CD4-positive, CD25-positive, alpha-beta regulatory T cell (primary cell): ENCODE measurements at regions not wholly inside any gene's neighbourhood (a gene's known extent, or its start where the extent isn't known, plus 50 kb on each side); places are given as distances from the start of the nearest gene placed in this dataset.

Experiments
- ATAC-seq, 2 donors: fragments of 150-1000 bp; cut with Tn5 transposase; one replicate each; pipeline ENCODE4 v1.10.0; 2021; ENCODE audit warnings: low read depth in 2 of 2, moderate number of reproducible peaks in 2 of 2, moderate library complexity in 1 of 2
- DNase-seq, 3 donors: peaks; one replicate each; pipeline versions ENCODE4 v3.0.0 to v3.0.0-alpha.2; 2012 to 2022; ENCODE audit warnings: mixed read lengths in 1 of 3
- H3K27ac ChIP-seq: one replicate; pipeline ENCODE4 v1.7.0; 2013; ENCODE audit warnings: mild to moderate bottlenecking, low read length; ENCODE audit not compliant: insufficient read depth, poor library complexity, severe bottlenecking
- H3K27me3 ChIP-seq: one replicate; pipeline ENCODE4 v1.7.0; 2013; ENCODE audit warnings: low read length; ENCODE audit not compliant: control insufficient read depth, insufficient read depth
- H3K36me3 ChIP-seq: one replicate; pipeline ENCODE4 v1.7.0; 2013; ENCODE audit warnings: mild to moderate bottlenecking, low read length, moderate library complexity; ENCODE audit not compliant: control insufficient read depth, insufficient read depth
- H3K4me1 ChIP-seq: 2 replicates; pipeline ENCODE4 v1.7.0; 2013; ENCODE audit warnings: mild to moderate bottlenecking, low read length; ENCODE audit not compliant: insufficient read depth, control insufficient read depth, poor library complexity, severe bottlenecking
- H3K4me3 ChIP-seq: one replicate; pipeline ENCODE4 v1.7.0; 2013; ENCODE audit warnings: low read depth, mild to moderate bottlenecking, low read length, moderate library complexity
- H3K9me3 ChIP-seq, 2 experiments: 1 replicate in 1 of 2; 2 replicates in 1 of 2; pipeline ENCODE4 v1.7.0; 2013; ENCODE audit warnings: low read length in 2 of 2, mild to moderate bottlenecking in 1 of 2, moderate library complexity in 1 of 2; ENCODE audit not compliant: control insufficient read depth in 2 of 2
- H3K27ac Mint-ChIP-seq, 3 donors: one replicate each; pipeline ENCODE4 v1.8.0; 2020 to 2022; ENCODE audit warnings: mild to moderate bottlenecking in 3 of 3, mixed read lengths in 3 of 3, moderate library complexity in 2 of 3
- H3K27me3 Mint-ChIP-seq: one replicate; pipeline ENCODE4 v1.8.0; 2022; ENCODE audit warnings: mild to moderate bottlenecking, mixed read lengths
- H3K36me3 Mint-ChIP-seq: one replicate; pipeline ENCODE4 v1.8.0; 2020; ENCODE audit warnings: mixed read lengths
- H3K4me1 Mint-ChIP-seq, 4 donors: one replicate each; pipeline ENCODE4 v1.8.0; 2020 to 2022; ENCODE audit warnings: mixed read lengths in 4 of 4, mild to moderate bottlenecking in 1 of 4
- H3K4me3 Mint-ChIP-seq, 4 donors: one replicate each; pipeline ENCODE4 v1.8.0; 2020 to 2022; ENCODE audit warnings: mild to moderate bottlenecking in 4 of 4, mixed read lengths in 4 of 4, moderate library complexity in 3 of 4
- H3K9me3 Mint-ChIP-seq, 7 donors: one replicate each; pipeline ENCODE4 v1.8.0; 2020 to 2022; ENCODE audit warnings: mixed read lengths in 7 of 7, mild to moderate bottlenecking in 3 of 7, moderate library complexity in 2 of 7

DNA sequence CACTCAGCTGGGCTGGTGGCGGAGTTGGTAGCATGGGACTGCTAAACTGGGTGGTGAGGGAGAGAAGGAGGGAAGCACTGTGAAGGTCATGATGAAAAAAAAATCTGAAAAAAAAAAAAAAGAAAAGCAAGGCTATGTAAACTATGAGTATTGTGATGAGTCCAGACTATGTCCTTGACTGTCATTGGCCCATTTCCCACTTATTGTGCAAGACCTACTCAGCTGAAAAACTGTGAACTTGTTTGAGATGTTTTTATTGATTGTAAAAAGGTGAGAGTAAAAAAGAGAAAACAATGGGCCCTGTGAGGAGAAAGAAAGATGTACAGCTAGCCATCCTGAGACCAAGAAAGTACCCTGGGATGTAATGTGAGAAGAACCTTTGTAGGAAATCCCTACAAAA, 798.4 kb upstream of the TENM4 start:
- no peak for ATAC-seq
- Mint-ChIP-seq H3K9me3 (peaks cover 7 to 45% (median 11%) of the 10 kb centered on the region in 7 donors), H3K36me3 (no peaks in the 10 kb centered on the region), H3K27ac (no peak overlapping the region), H3K27me3 (no peaks in the 10 kb centered on the region), H3K4me1 (no peaks in the 10 kb centered on the region), H3K4me3 (no peak overlapping the region)
- no peak for DNase-seq
- Histone ChIP-seq H3K4me1 (no peaks in the 10 kb centered on the region), H3K27me3 (no peaks in the 10 kb centered on the region), H3K4me3 (no peak overlapping the region), H3K36me3 (no peaks in the 10 kb centered on the region), H3K9me3 (peaks cover 0 to 16% of the 10 kb centered on the region in 2 experiments), H3K27ac (no peak overlapping the region)

DNA sequence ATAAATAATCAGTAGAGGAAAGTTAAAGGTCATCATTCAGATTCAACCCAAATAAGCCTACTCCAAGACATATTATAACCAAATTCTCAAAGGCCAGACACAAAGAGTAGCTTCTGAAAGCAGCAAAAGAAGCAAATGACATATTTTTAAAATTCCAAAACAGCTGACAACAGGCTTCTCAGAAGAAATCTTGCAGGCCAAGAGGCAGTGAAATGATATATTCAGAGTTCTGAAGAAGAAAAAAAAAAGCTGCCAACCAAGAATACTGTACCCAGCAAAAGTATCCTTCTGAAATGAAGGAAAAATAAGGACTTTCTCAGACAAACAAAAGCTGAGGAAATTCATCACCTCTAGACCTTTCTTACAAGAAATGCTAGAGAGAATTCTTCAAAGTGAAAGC, 787.1 kb upstream of the TENM4 start:
- Mint-ChIP-seq H3K9me3 (peaks cover 5 to 53% (median 9%) of the 10 kb centered on the region in 7 donors), H3K36me3 (no peaks in the 10 kb centered on the region), H3K27me3 (no peaks in the 10 kb centered on the region), H3K27ac (no peak overlapping the region), H3K4me1 (no peaks in the 10 kb centered on the region), H3K4me3 (no peak overlapping the region)
- H3K9me3 ChIP-seq: peaks cover 16 to 21% of the 10 kb centered on the region in 2 experiments
- no peak overlapping the region for H3K27ac ChIP-seq
- no peaks in the 10 kb centered on the region for H3K4me1 ChIP-seq
- no peak for ATAC-seq
- no peaks in the 10 kb centered on the region for H3K27me3 ChIP-seq
- no peak overlapping the region for H3K4me3 ChIP-seq
- no peaks in the 10 kb centered on the region for H3K36me3 ChIP-seq
- no peak for DNase-seq

DNA sequence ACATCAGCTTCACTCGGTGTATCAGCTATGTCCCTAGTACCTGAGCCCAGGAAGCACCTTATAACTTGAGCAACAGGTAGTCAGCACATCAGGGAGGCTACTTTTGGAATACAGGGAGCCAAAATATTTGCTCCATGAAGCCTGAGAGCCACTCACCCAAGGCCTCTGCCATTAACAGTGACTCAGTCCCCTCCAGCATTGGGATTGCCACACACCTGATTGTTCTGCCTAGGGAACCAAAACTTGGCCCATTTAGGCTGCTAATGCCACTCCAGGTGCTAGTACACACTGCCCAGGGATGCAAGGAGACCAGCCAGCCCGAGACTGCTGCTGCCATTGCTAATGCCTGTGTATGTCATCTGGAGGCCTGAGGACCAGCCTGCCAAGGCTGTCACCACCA, 773.6 kb upstream of the TENM4 start:
- Histone ChIP-seq H3K4me1 (no peaks in the 10 kb centered on the region), H3K9me3 (peaks cover 0 to 7% of the 10 kb centered on the region in 2 experiments), H3K27ac (no peak overlapping the region), H3K4me3 (no peak overlapping the region), H3K27me3 (no peaks in the 10 kb centered on the region), H3K36me3 (no peaks in the 10 kb centered on the region)
- Mint-ChIP-seq H3K36me3 (no peaks in the 10 kb centered on the region), H3K27ac (no peak overlapping the region), H3K9me3 (peaks cover 0 to 19% (median 7%) of the 10 kb centered on the region in 7 donors), H3K27me3 (no peaks in the 10 kb centered on the region), H3K4me1 (no peaks in the 10 kb centered on the region), H3K4me3 (no peak overlapping the region)
- ATAC-seq: no peak
- no peak for DNase-seq

DNA sequence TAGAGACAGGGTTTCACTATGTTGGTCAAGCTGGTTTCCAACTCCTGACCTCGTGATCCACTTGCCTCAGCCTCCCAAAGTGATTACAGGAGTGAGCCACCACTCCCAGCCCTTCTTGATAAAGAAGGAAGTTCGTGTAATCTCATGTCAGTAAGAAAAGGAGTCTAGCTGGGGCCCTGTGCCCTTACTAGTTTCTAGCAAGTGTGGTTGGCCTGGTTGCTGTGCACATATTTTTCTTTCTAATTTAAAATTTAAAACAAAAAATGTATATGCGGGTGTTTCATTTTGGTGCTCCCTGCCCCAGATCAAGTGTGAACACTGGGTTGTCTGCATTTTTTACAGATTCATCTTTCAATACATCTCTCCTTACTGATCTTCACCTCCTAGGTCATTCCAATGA, 770.8 kb upstream of the TENM4 start:
- no peak for DNase-seq
- Histone ChIP-seq H3K36me3 (no peaks in the 10 kb centered on the region), H3K27ac (no peak overlapping the region), H3K27me3 (no peaks in the 10 kb centered on the region), H3K4me3 (no peak overlapping the region), H3K9me3 (peaks cover under 1 to 7% of the 10 kb centered on the region in 2 experiments), H3K4me1 (no peaks in the 10 kb centered on the region)
- ATAC-seq: no peak
- no peaks in the 10 kb centered on the region for H3K27me3 Mint-ChIP-seq
- H3K4me3 Mint-ChIP-seq: no peak overlapping the region
- H3K9me3 Mint-ChIP-seq: peaks cover 0 to 18% (median 8%) of the 10 kb centered on the region in 7 donors
- no peak overlapping the region for H3K27ac Mint-ChIP-seq
- H3K4me1 Mint-ChIP-seq: no peaks in the 10 kb centered on the region
- no peaks in the 10 kb centered on the region for H3K36me3 Mint-ChIP-seq

DNA sequence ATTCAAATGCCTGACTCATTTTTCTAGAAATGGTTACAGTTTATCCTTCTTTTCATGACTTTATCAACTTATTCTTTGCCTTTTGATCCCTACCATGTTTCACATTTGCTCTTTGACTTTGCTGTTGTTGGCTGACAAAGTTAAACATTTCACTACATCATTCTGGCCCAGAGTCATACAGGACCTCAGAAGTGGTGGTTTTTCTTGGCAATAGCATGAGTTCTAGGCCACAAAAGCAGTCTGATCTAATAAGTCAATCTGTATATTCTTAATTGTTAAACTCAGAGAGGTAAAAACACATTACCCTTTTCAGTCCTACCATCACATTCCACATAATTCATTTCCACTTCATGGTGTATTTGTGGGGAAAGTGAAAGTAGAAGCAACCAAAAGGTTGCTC, 763.2 kb upstream of the TENM4 start:
- DNase-seq: no peak
- Histone ChIP-seq H3K27ac (no peak overlapping the region), H3K4me3 (no peak overlapping the region), H3K27me3 (no peaks in the 10 kb centered on the region), H3K4me1 (no peaks in the 10 kb centered on the region), H3K9me3 (peaks cover 0 to 2% of the 10 kb centered on the region in 2 experiments), H3K36me3 (no peaks in the 10 kb centered on the region)
- no peak for ATAC-seq
- Mint-ChIP-seq H3K36me3 (no peaks in the 10 kb centered on the region), H3K9me3 (peaks cover 0 to 21% (median 6%) of the 10 kb centered on the region in 7 donors), H3K4me1 (no peaks in the 10 kb centered on the region), H3K4me3 (no peak overlapping the region), H3K27me3 (no peaks in the 10 kb centered on the region), H3K27ac (no peak overlapping the region)

DNA sequence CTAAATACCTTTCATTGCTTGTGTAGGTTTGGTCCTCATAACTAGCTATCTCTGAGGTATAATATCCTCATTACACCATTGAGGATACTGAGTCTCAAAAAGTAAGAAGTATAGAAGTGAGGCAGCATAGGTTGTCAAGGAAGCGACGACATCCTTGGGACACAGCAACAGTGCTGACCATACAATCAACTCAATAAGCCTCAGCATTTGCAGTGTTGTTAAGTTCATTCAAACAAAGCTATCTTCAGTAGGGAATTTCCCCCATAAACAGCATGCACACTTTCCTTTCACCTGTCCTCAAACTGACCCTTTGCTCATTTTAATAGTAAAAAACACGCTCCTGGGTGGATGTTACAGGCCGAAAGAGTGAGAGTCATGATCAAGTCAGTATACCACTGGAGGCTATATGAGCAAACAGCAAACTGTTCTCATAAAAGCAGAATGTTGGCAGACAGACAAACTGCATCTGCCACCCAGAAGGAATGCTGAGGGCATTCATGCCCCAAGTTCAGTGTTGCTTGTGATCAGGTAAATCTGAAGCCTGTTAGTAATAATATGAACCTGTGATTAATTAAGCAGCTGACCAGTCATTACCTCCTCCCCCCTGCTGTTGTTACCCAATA, 756.2 kb upstream of the TENM4 start:
- Histone ChIP-seq H3K4me3 (no peak overlapping the region), H3K9me3 (no peaks in the 10 kb centered on the region), H3K27ac (no peak overlapping the region), H3K4me1 (no peaks in the 10 kb centered on the region), H3K36me3 (no peaks in the 10 kb centered on the region), H3K27me3 (no peaks in the 10 kb centered on the region)
- Mint-ChIP-seq H3K36me3 (no peaks in the 10 kb centered on the region), H3K27me3 (no peaks in the 10 kb centered on the region), H3K27ac (no peak overlapping the region), H3K4me3 (no peak overlapping the region), H3K9me3 (peaks cover 7 to 16% (median 9%) of the 10 kb centered on the region in 7 donors), H3K4me1 (no peaks in the 10 kb centered on the region)
- DNase-seq: no peak
- no peak for ATAC-seq

DNA sequence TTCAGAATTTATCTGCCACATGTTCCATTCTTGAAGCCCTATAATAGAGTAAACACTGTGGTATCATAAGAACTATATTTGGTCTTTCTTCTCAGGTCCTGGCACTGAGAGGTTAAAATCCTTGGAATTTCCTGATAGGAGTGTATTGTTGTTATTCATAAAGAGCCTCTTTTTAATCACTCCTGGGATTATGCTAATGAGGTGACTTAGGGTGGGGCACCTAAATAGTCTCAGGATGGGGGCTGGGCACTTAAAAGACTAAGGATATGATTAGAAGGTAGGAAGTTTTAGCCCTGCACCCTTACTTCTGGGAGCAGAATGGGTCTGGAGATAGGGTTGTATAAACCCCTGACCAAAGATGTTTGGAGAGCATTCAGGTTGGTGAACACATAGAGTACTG, 755.2 kb upstream of the TENM4 start:
- Histone ChIP-seq H3K27me3 (no peaks in the 10 kb centered on the region), H3K36me3 (no peaks in the 10 kb centered on the region), H3K27ac (no peak overlapping the region), H3K4me1 (no peaks in the 10 kb centered on the region), H3K4me3 (no peak overlapping the region), H3K9me3 (no peaks in the 10 kb centered on the region)
- Mint-ChIP-seq H3K9me3 (peaks cover 7 to 14% (median 11%) of the 10 kb centered on the region in 7 donors), H3K4me3 (no peak overlapping the region), H3K27ac (no peak overlapping the region), H3K27me3 (no peaks in the 10 kb centered on the region), H3K4me1 (no peaks in the 10 kb centered on the region), H3K36me3 (no peaks in the 10 kb centered on the region)
- no peak for ATAC-seq
- no peak for DNase-seq

DNA sequence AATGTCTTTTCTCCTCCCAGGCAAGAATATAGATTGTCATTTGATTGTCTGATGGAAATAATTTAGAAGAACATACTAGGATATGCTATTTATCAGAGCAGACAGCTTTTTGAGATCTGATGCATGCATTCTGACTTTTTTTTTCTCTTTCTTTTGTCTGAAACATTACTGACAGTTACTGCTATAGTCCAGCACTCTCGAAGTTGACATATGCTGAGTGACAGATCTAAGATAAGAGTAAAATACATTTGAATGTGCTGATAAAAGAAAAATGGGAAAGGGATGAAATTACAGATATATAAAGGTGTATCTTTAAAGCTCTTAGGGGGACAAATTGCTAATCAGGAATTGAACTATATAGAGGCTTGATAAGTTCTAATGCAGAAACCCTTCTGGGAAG, 753.8 kb upstream of the TENM4 start:
- Histone ChIP-seq H3K27me3 (no peaks in the 10 kb centered on the region), H3K36me3 (no peaks in the 10 kb centered on the region), H3K27ac (no peak overlapping the region), H3K4me3 (no peak overlapping the region), H3K4me1 (no peaks in the 10 kb centered on the region), H3K9me3 (no peaks in the 10 kb centered on the region)
- no peak overlapping the region for H3K27ac Mint-ChIP-seq
- DNase-seq (no peak), ATAC-seq (no peak)
- H3K4me3 Mint-ChIP-seq: no peak overlapping the region
- no peaks in the 10 kb centered on the region for H3K4me1 Mint-ChIP-seq
- no peaks in the 10 kb centered on the region for H3K27me3 Mint-ChIP-seq
- no peaks in the 10 kb centered on the region for H3K36me3 Mint-ChIP-seq
- peaks cover 5 to 16% (median 7%) of the 10 kb centered on the region in 7 donors for H3K9me3 Mint-ChIP-seq
